ENCODE measurements at regions not wholly inside any gene's neighbourhood (a gene's known extent, or its start where the extent isn't known, plus 50 kb on each side); places are given as distances from the start of the nearest gene placed in this dataset.

DNA sequence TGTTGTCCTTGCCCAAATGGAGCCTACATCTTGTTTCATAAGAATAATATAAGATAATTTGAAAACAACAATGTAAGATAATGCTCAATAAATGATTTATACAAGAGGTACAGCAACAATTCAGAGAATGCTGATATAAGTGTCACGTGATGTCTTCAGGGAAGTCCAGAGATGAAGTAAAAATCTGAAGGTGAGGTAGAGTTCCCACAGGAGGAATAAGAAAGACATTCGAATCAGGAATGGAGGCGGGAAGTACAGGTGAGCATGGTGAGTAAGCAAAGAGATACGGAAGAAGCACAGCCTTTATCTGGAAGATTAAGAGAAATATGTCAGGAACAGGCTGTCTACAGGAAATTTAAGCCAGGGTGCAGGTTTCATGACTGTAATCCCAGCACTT, 165.9 kb upstream of the MARCKS start:
- POLR2A ChIA-PET, result no interaction called here
- no peak overlapping the region for H3K4me2 ChIP-seq (ENCODE audit: insufficient read depth, low read length)
- TF ChIP-seq, protein P1, sequence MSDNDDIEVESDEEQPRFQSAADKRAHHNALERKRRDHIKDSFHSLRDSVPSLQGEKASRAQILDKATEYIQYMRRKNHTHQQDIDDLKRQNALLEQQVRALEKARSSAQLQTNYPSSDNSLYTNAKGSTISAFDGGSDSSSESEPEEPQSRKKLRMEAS (IDR thresholded peaks at IDR 0.05; ENCODE audit: insufficient read depth, insufficient read length), result no peak
- TF ChIP-seq POLR2AphosphoS5 (IDR thresholded peaks at IDR 0.05; ENCODE audit: insufficient read depth, low read depth, low read length), result no peak
- TF ChIP-seq JUN (IDR thresholded peaks at IDR 0.05; ENCODE audit: borderline replicate concordance, insufficient read depth, insufficient read length, low read depth), result no peak
- no peak for TF ChIP-seq POLR2A (IDR thresholded peaks at IDR 0.05; ENCODE audit: low read depth, low read length)
- TF ChIP-seq MYC (IDR thresholded peaks at IDR 0.05; ENCODE audit: low read depth, low read length), result no peak
- no peak for TF ChIP-seq FOS (IDR thresholded peaks at IDR 0.05; ENCODE audit: borderline replicate concordance, insufficient read depth, low read length)
- TF ChIP-seq EZH2 (IDR thresholded peaks at IDR 0.05; ENCODE audit: borderline replicate concordance, low read depth, low read length, severe bottlenecking), result no peak
- TF ChIP-seq, protein P2, sequence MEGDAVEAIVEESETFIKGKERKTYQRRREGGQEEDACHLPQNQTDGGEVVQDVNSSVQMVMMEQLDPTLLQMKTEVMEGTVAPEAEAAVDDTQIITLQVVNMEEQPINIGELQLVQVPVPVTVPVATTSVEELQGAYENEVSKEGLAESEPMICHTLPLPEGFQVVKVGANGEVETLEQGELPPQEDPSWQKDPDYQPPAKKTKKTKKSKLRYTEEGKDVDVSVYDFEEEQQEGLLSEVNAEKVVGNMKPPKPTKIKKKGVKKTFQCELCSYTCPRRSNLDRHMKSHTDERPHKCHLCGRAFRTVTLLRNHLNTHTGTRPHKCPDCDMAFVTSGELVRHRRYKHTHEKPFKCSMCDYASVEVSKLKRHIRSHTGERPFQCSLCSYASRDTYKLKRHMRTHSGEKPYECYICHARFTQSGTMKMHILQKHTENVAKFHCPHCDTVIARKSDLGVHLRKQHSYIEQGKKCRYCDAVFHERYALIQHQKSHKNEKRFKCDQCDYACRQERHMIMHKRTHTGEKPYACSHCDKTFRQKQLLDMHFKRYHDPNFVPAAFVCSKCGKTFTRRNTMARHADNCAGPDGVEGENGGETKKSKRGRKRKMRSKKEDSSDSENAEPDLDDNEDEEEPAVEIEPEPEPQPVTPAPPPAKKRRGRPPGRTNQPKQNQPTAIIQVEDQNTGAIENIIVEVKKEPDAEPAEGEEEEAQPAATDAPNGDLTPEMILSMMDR (IDR thresholded peaks at IDR 0.05; ENCODE audit: extremely low read depth in 1 of 2, insufficient read depth in 1 of 2, low read depth in 1 of 2, low read length in 2 of 2), result no peak
- TF ChIP-seq GATA2 (IDR thresholded peaks at IDR 0.05; ENCODE audit: insufficient read depth, insufficient read length, low read depth, low read length), result no peak
- FAIRE-seq (no peak), DNase-seq (ENCODE audit: low read depth, low spot score) (no peak)
- no peaks in the 10 kb centered on the region for H3K27me3 ChIP-seq (ENCODE audit: control insufficient read depth in 2 of 2, insufficient read depth in 2 of 2, low read length in 2 of 2)
- peaks cover 2% of the 10 kb centered on the region for H3K4me1 ChIP-seq (ENCODE audit: control insufficient read depth, extremely low read depth, insufficient read depth, low read length)
- no peak overlapping the region for H3K27ac ChIP-seq (ENCODE audit: insufficient read depth, low read depth, low read length)
- H3K9ac ChIP-seq (replicated peaks; ENCODE audit: extremely low read depth, insufficient read depth, low read length), result no peak overlapping the region
- no peak overlapping the region for H3K4me3 ChIP-seq (replicated peaks in 1 of 3; ENCODE audit: insufficient read depth in 1 of 3, low read depth in 1 of 3, low read length in 3 of 3)
- BruUV-seq (replicated peaks), result no TSS peak
- no peaks in the 10 kb centered on the region for H3K9me1 ChIP-seq (replicated peaks; ENCODE audit: control insufficient read depth, extremely low read depth, insufficient read depth, low read length)
- intact Hi-C loops (cut with micrococcal nuclease) (no loop called here), dilution Hi-C loops (cut with MboI; ENCODE audit: extremely low pct_ligation_motif_present, low sequenced_read_pairs) (no loop called here)
- no peaks in the 10 kb centered on the region for H3K9me3 ChIP-seq (replicated peaks; ENCODE audit: control insufficient read depth, insufficient read depth, low read length)
- H3K36me3 ChIP-seq (ENCODE audit: control insufficient read depth in 2 of 2, extremely low read depth in 1 of 2, insufficient read depth in 2 of 2, low read length in 2 of 2), result no peaks in the 10 kb centered on the region
- H3K79me2 ChIP-seq (ENCODE audit: control insufficient read depth, insufficient read depth, low read length), result no peaks in the 10 kb centered on the region
- no peak overlapping the region for H2AFZ ChIP-seq (ENCODE audit: low read depth, low read length)
- H4K20me1 ChIP-seq (replicated peaks; ENCODE audit: control insufficient read depth, extremely low read depth, insufficient read depth, low read length), result no peaks in the 10 kb centered on the region
- CTCF ChIA-PET, result interaction anchor here (1.2 kb wide), 1 partner anchor 167 kb away, joined by 3 read pairs; no protein-coding TSS in a partner anchor

All from endothelial cell of umbilical vein (primary cell).